Breast epithelium (tissue), 3 donors: ENCODE measurements at regions not wholly inside any gene's neighbourhood (a gene's known extent, or its start where the extent isn't known, plus 50 kb on each side); places are given as distances from the start of the nearest gene placed in this dataset.

Experiments used
- POLR2A ChIP-seq: fragments of 450-650 bp; IDR thresholded peaks from one replicate; pipeline ENCODE4 v1.6.1; 2016; ENCODE audit warnings: antibody characterized with exemption, mild to moderate bottlenecking, moderate library complexity
- POLR2AphosphoS5 ChIP-seq, 3 donors: sonication (generic); formaldehyde crosslinking; IDR thresholded peaks; one replicate each; pipeline ENCODE4 v1.6.1; 2017; ENCODE audit warnings: antibody characterized with exemption in 3 of 3
- TF ChIP-seq, protein P1 (sequence below), 3 donors: fragments of 450-650 bp; IDR thresholded peaks; one replicate each; pipeline ENCODE4 v1.5.1; 2016 to 2017; ENCODE audit warnings: antibody characterized with exemption in 3 of 3, mild to moderate bottlenecking in 3 of 3, moderate library complexity in 3 of 3

- TF ChIP-seq, protein P1, sequence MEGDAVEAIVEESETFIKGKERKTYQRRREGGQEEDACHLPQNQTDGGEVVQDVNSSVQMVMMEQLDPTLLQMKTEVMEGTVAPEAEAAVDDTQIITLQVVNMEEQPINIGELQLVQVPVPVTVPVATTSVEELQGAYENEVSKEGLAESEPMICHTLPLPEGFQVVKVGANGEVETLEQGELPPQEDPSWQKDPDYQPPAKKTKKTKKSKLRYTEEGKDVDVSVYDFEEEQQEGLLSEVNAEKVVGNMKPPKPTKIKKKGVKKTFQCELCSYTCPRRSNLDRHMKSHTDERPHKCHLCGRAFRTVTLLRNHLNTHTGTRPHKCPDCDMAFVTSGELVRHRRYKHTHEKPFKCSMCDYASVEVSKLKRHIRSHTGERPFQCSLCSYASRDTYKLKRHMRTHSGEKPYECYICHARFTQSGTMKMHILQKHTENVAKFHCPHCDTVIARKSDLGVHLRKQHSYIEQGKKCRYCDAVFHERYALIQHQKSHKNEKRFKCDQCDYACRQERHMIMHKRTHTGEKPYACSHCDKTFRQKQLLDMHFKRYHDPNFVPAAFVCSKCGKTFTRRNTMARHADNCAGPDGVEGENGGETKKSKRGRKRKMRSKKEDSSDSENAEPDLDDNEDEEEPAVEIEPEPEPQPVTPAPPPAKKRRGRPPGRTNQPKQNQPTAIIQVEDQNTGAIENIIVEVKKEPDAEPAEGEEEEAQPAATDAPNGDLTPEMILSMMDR (IDR thresholded peaks at IDR 0.05), result no peak
- TF ChIP-seq POLR2A (no peak), POLR2AphosphoS5 (IDR thresholded peaks at IDR 0.05) (no peak)
Measured at GRCh38 chr9:115367780-115368525, 250.0 kb upstream of the TNC start.
